Upper lobe of left lung (tissue), 4 donors: ENCODE measurements at regions not wholly inside any gene's neighbourhood (a gene's known extent, or its start where the extent isn't known, plus 50 kb on each side); places are given as distances from the start of the nearest gene placed in this dataset.

Experiments used
- CTCF ChIP-seq, 6 experiments: fragments of 450-650 bp in 4 of 6; fragments of 200-600 bp in 2 of 6; sonication (generic) in 2 of 6; IDR thresholded peaks; one replicate each; pipeline ENCODE4 v1.5.1; 2016 to 2019; ENCODE audit warnings: antibody characterized with exemption in 6 of 6
- POLR2A ChIP-seq, 4 donors: fragments of 450-650 bp; IDR thresholded peaks; one replicate each; pipeline ENCODE4 v1.5.1; 2016 to 2017; ENCODE audit warnings: antibody characterized with exemption in 4 of 4, mild to moderate bottlenecking in 2 of 4

DNA sequence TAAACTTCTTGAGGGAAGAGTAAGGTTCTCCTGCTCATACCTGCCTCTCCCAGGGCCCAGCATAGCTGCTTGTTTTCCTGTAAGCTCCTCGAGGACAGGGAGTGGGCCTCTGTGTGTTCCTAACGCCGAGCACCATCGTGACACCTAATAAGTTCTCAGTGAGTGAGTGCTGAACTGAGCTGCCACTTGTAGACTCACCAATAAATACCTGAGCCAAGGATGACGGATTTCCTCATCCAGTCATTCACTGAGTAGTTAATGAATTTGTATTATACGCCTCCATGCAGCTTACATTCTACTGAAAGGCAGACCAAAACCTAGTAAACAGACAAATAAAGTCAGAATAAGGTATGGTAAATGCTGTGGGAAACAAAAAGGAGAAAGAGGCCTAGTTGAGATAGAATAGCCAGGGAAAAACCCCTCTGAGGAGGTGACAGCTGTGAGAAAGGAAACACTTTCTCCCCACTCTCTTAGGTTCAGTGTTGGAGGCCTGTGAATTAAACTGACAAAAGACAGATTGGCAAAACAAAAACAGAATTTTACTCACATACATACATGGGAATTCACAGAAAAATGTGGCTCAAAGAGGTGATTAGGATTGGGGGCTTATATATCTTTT is 138.6 kb downstream of the B3GNT2 start:
- TF ChIP-seq CTCF (IDR thresholded peaks at IDR 0.05) (no peak), POLR2A (IDR thresholded peaks at IDR 0.05) (no peak)
